Kidney glomerular epithelial cell (primary cell): ENCODE measurements at regions not wholly inside any gene's neighbourhood (a gene's known extent, or its start where the extent isn't known, plus 50 kb on each side); places are given as distances from the start of the nearest gene placed in this dataset.
"Not testable (repeated sequence)": the region's sequence is repeated elsewhere in the genome, so short reads cannot be mapped to it uniquely, and the experiment has no call there.

Experiments
- DNase-seq: peaks from one replicate; lab custom pipeline; 2025; lab: John Stamatoyannopoulos, UW

- DNase-seq, result no peak
These were observed 605.5 kb downstream of the MID1IP1 start for GRCh38 chrX:39406799-39407198.

GRCh38 chrX:39409246-39409917 is 608.1 kb downstream of the MID1IP1 start:
- DNase-seq, result peak; percentile 1

DNA sequence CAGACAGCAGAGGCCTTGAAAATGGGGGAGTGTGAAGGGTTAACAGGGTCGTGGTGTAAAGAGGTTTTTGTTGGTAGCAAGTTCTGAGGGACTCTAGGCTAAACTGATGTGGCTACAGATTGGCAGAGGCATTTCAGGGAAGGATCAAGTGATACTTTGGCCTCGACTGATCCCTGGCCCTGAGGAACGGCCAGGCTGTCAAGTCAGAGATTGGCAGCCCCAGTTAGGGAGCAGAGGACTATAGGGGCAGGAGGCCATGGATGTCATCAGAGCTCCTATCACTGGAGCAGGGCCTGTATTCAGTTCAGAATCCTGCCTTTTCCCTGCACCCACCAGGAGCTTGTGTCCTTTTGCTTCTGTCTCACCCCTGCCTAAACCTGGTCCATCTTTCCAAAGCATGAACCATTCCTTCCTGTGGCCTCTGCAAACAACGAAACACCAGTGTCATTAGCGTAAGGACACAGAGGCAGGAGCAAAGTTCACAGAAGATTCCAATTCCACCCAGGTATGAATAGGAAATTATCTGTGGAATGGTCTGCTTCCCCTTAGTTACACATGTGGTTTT is 613.1 kb downstream of the MID1IP1 start:
- no peak for DNase-seq

GRCh38 chrX:39416547-39417260 is 615.4 kb downstream of the MID1IP1 start:
- DNase-seq, result no peak

GRCh38 chrX:39418254-39418704 is 617.0 kb downstream of the MID1IP1 start:
- DNase-seq, result no peak

GRCh38 chrX:39418731-39419638 is 617.7 kb downstream of the MID1IP1 start:
- no peak for DNase-seq

- DNase-seq, result no peak
These were observed 619.7 kb downstream of the MID1IP1 start for GRCh38 chrX:39421006-39421405.

GRCh38 chrX:39425124-39425806 is 624.0 kb downstream of the MID1IP1 start:
- no peak for DNase-seq

- no peak for DNase-seq
These were observed 624.8 kb downstream of the MID1IP1 start for GRCh38 chrX:39426101-39426500.

DNA sequence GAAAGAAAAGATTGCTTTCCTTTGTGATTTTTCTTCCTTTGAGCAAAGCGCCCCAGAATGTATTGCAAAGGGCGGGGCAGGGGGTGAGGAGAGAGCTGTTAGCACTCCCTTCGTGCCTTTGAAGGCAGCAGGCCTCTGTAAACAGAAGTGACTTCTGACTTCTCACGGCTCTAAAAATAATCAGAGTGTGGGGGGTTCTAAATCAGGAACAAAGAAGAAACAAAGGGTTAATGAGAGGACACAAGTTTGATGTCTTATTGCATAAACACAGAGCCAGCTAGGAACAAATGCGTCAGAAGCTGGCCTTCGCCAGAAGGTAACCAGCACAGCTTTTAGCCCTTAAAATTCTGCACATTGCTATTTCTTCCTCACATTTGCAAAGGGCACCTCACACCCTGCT is 626.2 kb downstream of the MID1IP1 start:
- no peak for DNase-seq

- peak; percentile 26 for DNase-seq
These were observed 626.6 kb downstream of the MID1IP1 start for GRCh38 chrX:39427906-39428305.

DNA sequence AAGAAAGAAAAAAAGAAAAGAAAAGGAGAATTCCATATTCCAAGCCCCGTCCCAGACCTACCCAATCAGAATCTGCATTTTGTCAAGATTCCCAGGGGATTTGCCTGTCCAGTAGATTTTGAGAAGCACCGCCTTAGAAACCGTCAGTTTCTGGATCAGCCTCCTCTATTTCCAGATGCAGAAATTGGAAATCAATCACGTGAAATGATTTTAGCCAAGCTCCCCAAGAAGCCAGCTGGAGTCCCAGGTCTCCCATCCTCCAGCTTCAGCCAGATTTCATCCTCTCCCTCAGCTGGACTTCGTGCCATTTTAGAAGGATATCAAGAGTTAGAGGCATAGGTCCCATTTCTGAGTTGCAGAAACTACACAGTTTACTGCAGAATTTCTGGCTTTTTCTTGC is 629.3 kb downstream of the MID1IP1 start:
- DNase-seq, result no peak

- no peak for DNase-seq
These were observed 630.6 kb downstream of the MID1IP1 start for GRCh38 chrX:39431893-39432292.

GRCh38 chrX:39434671-39435070 is 633.4 kb downstream of the MID1IP1 start:
- DNase-seq, result not testable (repeated sequence)

GRCh38 chrX:39436538-39436937 is 635.3 kb downstream of the MID1IP1 start:
- DNase-seq, result not testable (repeated sequence)

DNA sequence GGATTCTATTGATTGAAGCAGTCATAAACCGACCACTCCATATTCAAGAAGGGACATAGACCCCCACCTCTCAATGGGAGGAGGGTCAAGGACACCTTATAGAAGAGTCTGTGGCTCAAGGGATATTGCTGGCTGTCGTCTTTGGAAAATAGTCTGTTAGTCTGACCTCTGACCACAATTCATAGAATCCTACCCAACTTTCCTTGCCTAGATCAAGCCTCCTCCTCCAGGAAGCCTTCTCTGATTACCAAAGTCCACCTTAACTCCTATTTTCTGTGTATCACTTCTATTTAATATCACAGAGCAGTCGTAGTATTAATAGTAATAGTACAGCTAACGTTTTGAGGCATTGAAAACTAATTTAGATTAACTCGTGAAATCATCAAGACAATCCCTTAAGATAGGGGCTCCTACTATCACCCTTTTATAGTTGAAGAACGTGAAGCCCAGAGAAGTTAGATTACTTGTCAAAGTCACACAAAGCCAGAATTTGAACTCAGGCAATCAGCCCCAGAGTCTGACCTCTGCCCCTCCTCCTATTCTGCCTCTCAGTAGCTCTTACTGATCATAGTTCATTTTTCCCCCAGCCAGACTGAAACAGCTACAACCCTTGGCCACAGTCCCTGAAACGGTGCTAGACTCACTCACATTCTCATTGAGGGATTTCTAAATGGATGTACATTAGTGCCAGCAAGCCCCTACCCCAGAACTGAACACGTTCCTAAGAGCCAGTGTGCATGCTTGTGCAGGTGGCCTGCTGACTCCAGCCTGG is 636.6 kb downstream of the MID1IP1 start:
- DNase-seq, result no peak

GRCh38 chrX:39438603-39439602 is 637.6 kb downstream of the MID1IP1 start:
- no peak for DNase-seq

GRCh38 chrX:39439906-39440798 is 638.9 kb downstream of the MID1IP1 start:
- no peak for DNase-seq
